Umbilical cord (tissue), 1 donor: ENCODE measurements at regions not wholly inside any gene's neighbourhood (a gene's known extent, or its start where the extent isn't known, plus 50 kb on each side); places are given as distances from the start of the nearest gene placed in this dataset.
A peak's percentile ranks its signal among the peaks of the same experiment; 100 is the strongest.

ENCODE experiments used
- DNase-seq: peaks from one replicate; pipeline ENCODE4 v3.0.0-alpha.2; 2015; ENCODE audit warnings: low spot score

GRCh38 chr9:105912863-105913516 lies 218.6 kb downstream of the TMEM38B start:
- no peak for DNase-seq

GRCh38 chr9:105921057-105921726 lies 226.9 kb downstream of the TMEM38B start:
- no peak for DNase-seq

GRCh38 chr9:105928416-105928815 lies 234.1 kb downstream of the TMEM38B start:
- no peak for DNase-seq

- DNase-seq: no peak
These were observed 235.8 kb downstream of the TMEM38B start for GRCh38 chr9:105930011-105930627.

GRCh38 chr9:105932276-105932675 lies 237.9 kb downstream of the TMEM38B start:
- DNase-seq: no peak

- DNase-seq: no peak
These were observed 256.1 kb downstream of the TMEM38B start for GRCh38 chr9:105950448-105950847.

- no peak for DNase-seq
These were observed 256.6 kb downstream of the TMEM38B start for GRCh38 chr9:105950894-105951293.

GRCh38 chr9:105954517-105954916 lies 260.2 kb downstream of the TMEM38B start:
- no peak for DNase-seq

- no peak for DNase-seq
These were observed 263.5 kb downstream of the TMEM38B start for GRCh38 chr9:105957830-105958229.

GRCh38 chr9:105958587-105958986 lies 264.2 kb downstream of the TMEM38B start:
- no peak for DNase-seq

- DNase-seq: no peak
These were observed 265.2 kb downstream of the TMEM38B start for GRCh38 chr9:105959531-105959930.

GRCh38 chr9:105963343-105964099 lies 269.2 kb downstream of the TMEM38B start:
- DNase-seq: no peak

GRCh38 chr9:105964156-105964555 lies 269.8 kb downstream of the TMEM38B start:
- DNase-seq: no peak

GRCh38 chr9:105966834-105967233 lies 272.5 kb downstream of the TMEM38B start:
- peak; percentile 75 for DNase-seq

- no peak for DNase-seq
These were observed 272.9 kb downstream of the TMEM38B start for GRCh38 chr9:105967248-105967647.

- DNase-seq: no peak
These were observed 273.5 kb downstream of the TMEM38B start for GRCh38 chr9:105967797-105968196.

- peak; percentile 78 for DNase-seq
These were observed 274.6 kb downstream of the TMEM38B start for GRCh38 chr9:105968811-105969466.

GRCh38 chr9:105969636-105970035 lies 275.3 kb downstream of the TMEM38B start:
- peak; percentile 97 for DNase-seq

GRCh38 chr9:105971986-105972385 lies 277.6 kb downstream of the TMEM38B start:
- DNase-seq: no peak

- no peak for DNase-seq
These were observed 278.3 kb downstream of the TMEM38B start for GRCh38 chr9:105972466-105973204.

GRCh38 chr9:105973951-105974351 lies 279.6 kb downstream of the TMEM38B start:
- DNase-seq: peak; percentile 70
